Limb (tissue), 2 donors: ENCODE measurements at regions not wholly inside any gene's neighbourhood (a gene's known extent, or its start where the extent isn't known, plus 50 kb on each side); places are given as distances from the start of the nearest gene placed in this dataset.

ENCODE experiments used
- DNase-seq, 2 donors: peaks; one replicate each; pipeline ENCODE4 v3.0.0-alpha.2; 2016; ENCODE audit errors: extremely low spot score in 2 of 2

DNA sequence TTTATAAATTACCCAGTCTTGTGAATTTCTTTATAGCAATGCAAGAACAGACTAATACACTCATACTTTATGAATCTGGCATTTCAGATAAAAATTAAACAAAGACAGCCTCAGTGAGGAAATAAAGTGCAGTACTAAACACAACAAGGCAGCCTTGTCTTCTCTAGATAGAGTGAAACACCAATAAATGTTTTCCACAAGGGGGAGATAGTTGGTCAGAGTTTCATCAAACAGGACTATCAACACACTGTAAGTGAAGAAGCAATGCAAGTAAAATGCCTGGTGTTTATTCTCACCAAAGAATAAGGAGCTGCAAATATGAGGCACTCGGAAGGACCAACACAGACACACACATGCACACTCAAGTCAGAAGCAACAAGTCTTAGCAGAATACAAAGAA lies 62.8 kb downstream of the FAM9B start:
- DNase-seq: no peak

DNA sequence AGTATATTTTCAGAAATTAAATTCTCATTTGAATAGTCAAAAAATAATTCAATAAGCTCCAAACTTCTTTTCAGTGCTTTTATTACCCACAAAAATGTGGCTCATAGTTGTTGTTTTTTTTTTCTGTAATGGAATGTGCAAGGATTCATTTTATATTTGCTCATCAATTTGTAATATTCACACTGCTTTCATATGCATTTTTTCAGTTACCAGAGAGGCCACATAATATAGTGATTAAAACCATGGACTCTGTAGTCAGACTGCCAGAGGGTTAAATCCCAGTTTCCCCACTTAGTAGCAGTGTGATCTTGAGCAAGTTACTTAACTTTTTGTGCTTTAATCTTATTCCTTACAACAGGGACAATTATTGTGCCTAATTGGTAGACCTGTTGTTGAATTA lies 64.5 kb downstream of the FAM9B start:
- DNase-seq: no peak

DNA sequence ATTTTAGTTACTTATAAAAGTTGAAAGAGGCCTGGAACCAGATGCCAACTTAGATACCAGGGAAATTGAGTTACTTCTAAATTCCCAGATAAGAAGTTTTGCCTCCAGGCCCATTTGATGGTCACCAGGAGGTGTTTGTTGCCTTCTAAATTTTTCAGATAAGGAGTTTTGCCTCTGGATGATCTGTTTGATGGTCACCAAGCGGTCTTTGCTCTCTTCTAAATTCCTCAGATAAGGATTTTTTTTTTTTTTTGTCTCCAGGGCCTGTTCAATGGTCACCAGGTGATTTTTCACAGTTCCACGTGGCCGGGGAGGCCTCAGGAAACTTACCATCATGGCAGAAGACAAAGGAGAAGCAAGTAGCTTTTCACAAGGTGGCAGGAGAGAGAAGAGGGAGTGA lies 66.5 kb downstream of the FAM9B start:
- DNase-seq: no peak

DNA sequence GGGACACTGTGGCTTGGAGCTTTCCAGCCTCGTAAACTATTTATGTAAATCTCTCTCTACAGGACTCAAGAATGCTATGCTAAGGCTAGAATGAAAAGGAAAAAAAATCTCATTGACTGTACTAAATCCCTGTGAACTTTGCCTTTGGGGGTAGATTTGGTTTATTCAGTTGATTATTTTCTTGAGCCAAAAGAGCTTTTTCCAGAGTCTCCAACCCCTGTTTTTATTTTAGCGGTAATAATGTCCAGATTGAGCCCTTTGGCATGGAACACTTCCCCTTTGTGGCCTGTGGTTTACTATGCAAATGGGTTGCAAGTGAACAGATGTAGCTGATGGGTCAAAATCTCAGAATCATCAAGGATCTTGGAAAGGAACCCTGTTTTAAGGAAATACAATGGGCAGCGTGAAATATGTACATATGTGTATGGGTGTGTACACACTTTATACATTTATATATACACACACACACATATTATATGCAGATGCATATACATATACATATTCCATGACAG lies 72.9 kb downstream of the FAM9B start:
- no peak for DNase-seq

DNA sequence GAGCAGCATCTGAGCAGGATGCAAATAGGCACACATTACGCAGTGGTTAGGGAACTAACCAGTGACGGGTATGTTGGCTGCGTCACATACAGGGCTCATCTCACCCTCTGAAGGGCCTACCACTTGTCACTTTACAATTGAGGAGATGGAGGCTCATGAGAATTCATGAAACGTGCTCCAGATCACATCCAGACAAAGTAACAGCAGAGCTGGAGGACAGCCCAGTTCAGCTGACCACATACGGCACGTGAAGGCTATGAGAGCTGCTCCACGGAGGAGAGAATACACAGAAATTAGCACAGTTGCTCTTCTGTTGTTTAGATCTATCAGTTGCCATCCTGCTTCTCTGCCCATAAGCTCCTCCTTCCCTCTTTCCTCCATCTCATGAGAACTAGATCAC lies 78.4 kb downstream of the FAM9B start:
- DNase-seq: no peak

- no peak for DNase-seq
These were observed 87.4 kb downstream of the FAM9B start for GRCh38 chrX:8946563-8946962.

- no peak for DNase-seq
These were observed 94.6 kb downstream of the FAM9B start for GRCh38 chrX:8939322-8939721.

- DNase-seq: no peak
These were observed 106.2 kb downstream of the FAM9B start for GRCh38 chrX:8927701-8928100.

- DNase-seq: no peak
These were observed 106.8 kb downstream of the FAM9B start for GRCh38 chrX:8927066-8927635.

- no peak for DNase-seq
These were observed 112.3 kb downstream of the FAM9B start for GRCh38 chrX:8921615-8922014.

DNA sequence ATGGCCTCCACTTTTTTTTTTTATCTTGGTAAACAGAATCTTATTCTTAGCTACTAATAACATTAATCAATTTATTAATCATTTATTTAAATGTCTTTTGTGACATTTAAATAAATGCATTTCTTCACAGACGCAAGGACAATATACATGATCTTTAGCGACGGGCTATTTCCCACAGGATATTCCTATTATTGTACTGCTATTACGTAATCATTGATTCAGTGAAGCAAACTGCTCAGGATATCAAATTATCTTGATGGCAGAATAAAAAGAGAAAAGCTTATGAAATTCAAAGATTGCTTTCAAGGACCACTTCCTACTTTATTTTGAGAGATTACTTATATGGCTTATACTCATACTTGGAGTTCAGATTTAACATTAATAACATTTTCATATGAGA lies 114.1 kb downstream of the FAM9B start:
- DNase-seq: no peak

GRCh38 chrX:8916697-8917096 lies 115.5 kb upstream of the FAM9A start:
- DNase-seq: no peak

DNA sequence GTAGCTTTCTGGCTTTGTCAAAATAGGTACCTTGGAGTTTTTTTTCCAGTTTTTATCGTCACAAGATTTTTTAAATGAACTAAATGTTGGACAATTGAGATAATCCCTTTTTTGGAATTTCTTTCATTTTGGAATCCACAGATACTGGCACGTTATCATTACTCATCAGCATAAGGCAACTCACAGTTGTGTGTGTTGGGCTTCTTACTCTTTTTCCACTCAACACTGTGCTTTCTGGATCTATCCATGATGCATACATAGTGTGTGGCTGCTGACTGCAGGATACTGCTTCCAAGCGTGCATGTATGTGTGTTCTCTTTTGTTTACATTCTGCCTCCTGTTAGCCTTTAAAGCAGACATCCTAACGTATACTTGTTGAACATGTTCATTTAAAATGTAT lies 113.5 kb upstream of the FAM9A start:
- DNase-seq: no peak

- DNase-seq: peak in 1 of 2 donors; percentile 61
These were observed 112.6 kb upstream of the FAM9A start for GRCh38 chrX:8913655-8914409.

- no peak for DNase-seq
These were observed 106.5 kb upstream of the FAM9A start for GRCh38 chrX:8907688-8908087.

DNA sequence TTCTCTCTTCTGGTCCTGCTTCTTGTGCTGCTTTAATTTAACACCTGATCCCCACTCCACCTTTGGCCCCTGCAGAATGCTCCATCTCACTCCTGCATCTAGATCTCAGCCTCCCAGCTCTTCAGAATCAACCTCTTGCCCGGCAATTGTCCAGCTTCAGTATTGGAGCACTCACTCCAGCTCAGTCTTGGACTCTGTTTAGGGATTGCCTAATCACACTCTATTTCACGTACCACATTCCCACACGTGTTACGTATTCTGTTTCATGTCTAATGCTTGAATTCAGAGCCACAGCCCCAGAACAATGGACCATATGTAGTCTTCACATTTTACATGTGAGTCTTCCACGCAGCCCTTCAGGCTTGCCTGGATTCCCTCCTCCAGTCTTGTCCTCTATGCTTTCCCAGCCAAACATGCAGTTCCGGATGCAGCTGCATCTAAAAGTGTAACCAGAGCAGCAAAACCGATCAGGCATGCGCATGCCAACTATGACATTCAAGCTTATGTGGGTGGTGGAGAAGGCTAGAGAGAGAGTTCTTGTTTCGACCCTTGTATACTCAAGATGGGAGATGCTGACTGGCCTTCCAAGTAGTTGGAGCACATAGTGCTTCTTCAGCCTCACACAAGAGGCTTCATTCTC lies 105.2 kb upstream of the FAM9A start:
- no peak for DNase-seq

DNA sequence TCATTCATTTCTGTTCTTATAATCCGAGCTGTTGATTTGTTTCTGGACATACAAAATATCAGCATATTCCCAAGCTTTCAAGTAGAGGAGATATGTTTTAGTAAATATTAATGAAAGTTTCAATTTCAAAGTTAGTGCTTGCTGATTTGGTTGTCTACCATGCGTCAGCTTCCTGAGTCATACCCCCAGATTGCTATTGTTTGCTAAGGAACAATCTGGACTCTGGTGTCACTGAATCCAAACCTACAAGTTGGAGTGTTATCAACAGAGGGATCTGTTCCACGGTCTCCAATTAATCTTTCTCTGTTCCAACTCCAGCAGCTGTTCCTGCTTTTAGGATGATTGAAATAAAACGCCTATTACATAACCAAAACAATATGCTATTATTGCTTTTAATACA lies 96.1 kb upstream of the FAM9A start:
- DNase-seq: no peak

- DNase-seq: no peak
These were observed 89.6 kb upstream of the FAM9A start for GRCh38 chrX:8890794-8891193.

DNA sequence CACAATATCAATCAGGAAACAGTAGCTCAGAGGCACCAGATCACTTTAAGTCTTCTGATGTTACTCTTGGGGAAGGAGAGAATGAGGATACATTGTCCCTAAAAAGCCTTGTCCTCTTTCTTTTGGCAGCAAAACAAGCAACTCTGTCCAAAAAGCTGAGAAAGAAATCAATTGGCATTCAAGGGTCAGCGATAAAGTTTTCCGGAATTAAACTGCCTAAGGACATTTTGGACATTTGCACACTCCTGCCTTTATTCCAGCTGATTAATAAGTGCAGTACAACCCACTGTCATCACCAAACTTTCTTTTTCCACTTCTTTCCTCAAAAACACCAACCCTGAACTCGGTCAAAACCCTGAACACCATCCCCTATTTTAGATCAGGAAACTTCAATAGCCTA lies 85.8 kb upstream of the FAM9A start:
- DNase-seq: no peak

- no peak for DNase-seq
These were observed 78.6 kb upstream of the FAM9A start for GRCh38 chrX:8879750-8880149.

- no peak for DNase-seq
These were observed 72.8 kb upstream of the FAM9A start for GRCh38 chrX:8873956-8874355.

DNA sequence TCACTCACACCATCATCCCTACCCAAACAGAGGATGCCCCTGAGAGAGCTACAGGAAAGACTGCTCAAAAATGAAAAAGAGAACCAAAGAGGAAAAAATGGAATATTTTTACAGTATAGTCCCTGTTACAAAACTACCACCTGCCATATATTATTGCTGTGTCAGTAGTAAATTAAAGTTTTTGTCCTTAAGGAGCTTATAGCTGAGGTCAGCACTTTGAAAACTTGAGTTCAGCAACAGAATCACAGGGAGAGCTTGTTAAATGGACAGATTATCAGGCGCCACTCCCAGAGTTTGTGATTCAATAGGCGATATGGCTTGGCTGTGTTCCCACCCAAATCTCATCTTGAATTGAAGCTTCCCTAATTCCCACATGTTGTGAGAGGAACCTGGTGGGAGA lies 71.9 kb upstream of the FAM9A start:
- no peak for DNase-seq

- DNase-seq: no peak
These were observed 69.2 kb upstream of the FAM9A start for GRCh38 chrX:8870411-8870810.
